Heart left ventricle (tissue), 13 donors: ENCODE measurements at regions not wholly inside any gene's neighbourhood (a gene's known extent, or its start where the extent isn't known, plus 50 kb on each side); places are given as distances from the start of the nearest gene placed in this dataset.

ENCODE experiments used
- CTCF ChIP-seq, 12 donors: fragments of 200-600 bp; sonication (generic) in 4 of 12; IDR thresholded peaks; one replicate each; pipeline versions ENCODE4 v1.5.0 to v1.8.0; 2018 to 2022; ENCODE audit warnings: antibody characterized with exemption in 12 of 12, mild to moderate bottlenecking in 5 of 12
- POLR2A ChIP-seq, 2 donors: fragments of 450-650 bp; IDR thresholded peaks; one replicate each; pipeline ENCODE4 v1.6.1; 2017; ENCODE audit warnings: antibody characterized with exemption in 2 of 2, mild to moderate bottlenecking in 2 of 2, moderate library complexity in 2 of 2
- donor health status: ischemic (EF 13 %, LVEDD 7.1; RV severe dilation, severe dysfunction).
- donor health status: DM: no; HTN: yes; CAD: no.
- donor health status: DM: no; HTN: no; CAD: no.
- donor health status: ischemic (EF 25% LVEDD 6.9; RV normal size, moderate dysfunction).
- donor health status: ischemic (EF 25% LVEDD 5.7; RV mildly dilated, moderate dysfunction).
- donor health status: ischemic (EF 35%, LVEDD 5.7; RV mildly dilated, moderate dysfunction).
- donor health status: nonischemic (EF 11% LVEDD 7.7; RV severe dilation, severe dysfunction).
- donor health status: DM: yes; HTN: yes; CAD: no.
- donor health status: PGD.
- donor health status: ischemic (EF 29% LVEDD 5.4; RV normal size, mild dysfunction).
- donor health status: nonischemic (EF 23%, LVEDD 6.1; RV moderate dilation, normal function).

GRCh38 chrX:95823796-95824195 is 860.8 kb upstream of the DIAPH2 start:
- TF ChIP-seq CTCF (IDR thresholded peaks at IDR 0.05) (peak in 3 of 12 donors; percentile 11 to 31 (median 17)), POLR2A (IDR thresholded peaks at IDR 0.05) (no peak)
